HG02763 (cell line): ENCODE measurements at regions not wholly inside any gene's neighbourhood (a gene's known extent, or its start where the extent isn't known, plus 50 kb on each side); places are given as distances from the start of the nearest gene placed in this dataset.

ENCODE experiments used
- ATAC-seq: cut with Tn5 transposase; IDR thresholded peaks from one replicate; pipeline ENCODE4 v1.9.1; 2021; ENCODE audit warnings: mild to moderate bottlenecking, moderate library complexity; ENCODE audit not compliant: unreplicated experiment

- no peak for ATAC-seq
Observed at GRCh38 chr3:148601766-148602685, 95.7 kb upstream of the AGTR1 start.

GRCh38 chr3:148604270-148605085 lies 93.2 kb upstream of the AGTR1 start:
- ATAC-seq = no peak

- ATAC-seq = no peak
Observed at GRCh38 chr3:148605521-148605920, 92.2 kb upstream of the AGTR1 start.

- no peak for ATAC-seq
Observed at GRCh38 chr3:148606979-148607378, 90.7 kb upstream of the AGTR1 start.

- no peak for ATAC-seq
Observed at GRCh38 chr3:148607491-148607890, 90.2 kb upstream of the AGTR1 start.

GRCh38 chr3:148612278-148612677 lies 85.4 kb upstream of the AGTR1 start:
- ATAC-seq = no peak

GRCh38 chr3:148615382-148615781 lies 82.3 kb upstream of the AGTR1 start:
- no peak for ATAC-seq

GRCh38 chr3:148625095-148625736 lies 72.5 kb upstream of the AGTR1 start:
- no peak for ATAC-seq

GRCh38 chr3:148625991-148626390 lies 71.7 kb upstream of the AGTR1 start:
- ATAC-seq = no peak

- no peak for ATAC-seq
Observed at GRCh38 chr3:148629006-148629405, 68.7 kb upstream of the AGTR1 start.

GRCh38 chr3:148631124-148631903 lies 66.4 kb upstream of the AGTR1 start:
- ATAC-seq = no peak

GRCh38 chr3:148641722-148642121 lies 56.0 kb upstream of the AGTR1 start:
- no peak for ATAC-seq

- no peak for ATAC-seq
Observed at GRCh38 chr3:148642214-148642613, 55.5 kb upstream of the AGTR1 start.

GRCh38 chr3:148642616-148643015 lies 55.1 kb upstream of the AGTR1 start:
- ATAC-seq = no peak

- ATAC-seq = no peak
Observed at GRCh38 chr3:148643389-148643840, 54.3 kb upstream of the AGTR1 start.

GRCh38 chr3:148646126-148646665 lies 51.5 kb upstream of the AGTR1 start:
- ATAC-seq = no peak
